Mesenchymal stem cell (in vitro differentiated cells and primary cell): ENCODE measurements at regions not wholly inside any gene's neighbourhood (a gene's known extent, or its start where the extent isn't known, plus 50 kb on each side); places are given as distances from the start of the nearest gene placed in this dataset.

Source experiments
- DNase-seq: peaks from one replicate; pipeline ENCODE4 v3.0.0-alpha.2; 2013
- H2AFZ ChIP-seq: one replicate; pipeline ENCODE4 v1.6.1; 2013; ENCODE audit warnings: low read depth, mild to moderate bottlenecking, control low read depth, inconsistent platforms, low read length, moderate library complexity
- H2AK5ac ChIP-seq: 2 replicates; pipeline ENCODE4 v1.6.1; 2013; ENCODE audit warnings: low read length, moderate library complexity, mild to moderate bottlenecking, inconsistent platforms; ENCODE audit not compliant: severe bottlenecking
- H2BK120ac ChIP-seq: one replicate; pipeline ENCODE4 v1.6.1; 2013; ENCODE audit warnings: low read depth, mild to moderate bottlenecking, inconsistent platforms, low read length, moderate library complexity
- H2BK12ac ChIP-seq, 2 experiments: one replicate each; pipeline ENCODE4 v1.6.1; 2013; ENCODE audit warnings: inconsistent platforms in 2 of 2, low read length in 2 of 2, mild to moderate bottlenecking in 2 of 2, moderate library complexity in 2 of 2, control low read depth in 1 of 2
- H2BK15ac ChIP-seq: one replicate; pipeline ENCODE4 v1.6.1; 2013; ENCODE audit warnings: mild to moderate bottlenecking, low read depth, inconsistent platforms; ENCODE audit not compliant: poor library complexity, severe bottlenecking
- H2BK5ac ChIP-seq: 2 replicates; pipeline ENCODE4 v1.6.1; 2013; ENCODE audit warnings: low read depth, mild to moderate bottlenecking, low read length, control low read depth, inconsistent platforms; ENCODE audit not compliant: poor library complexity, severe bottlenecking
- H3K14ac ChIP-seq, 2 experiments: one replicate each; pipeline ENCODE4 v1.6.1; 2013; ENCODE audit warnings: inconsistent platforms in 2 of 2, low read length in 2 of 2, control low read depth in 1 of 2, mild to moderate bottlenecking in 1 of 2, moderate library complexity in 1 of 2
- H3K18ac ChIP-seq, 2 experiments: one replicate each; pipeline ENCODE4 v1.6.1; 2013; ENCODE audit warnings: inconsistent platforms in 2 of 2, low read length in 2 of 2, control low read depth in 1 of 2, low read depth in 1 of 2, mild to moderate bottlenecking in 1 of 2
- H3K23ac ChIP-seq, 2 experiments: one replicate each; pipeline ENCODE4 v1.6.1; 2013; ENCODE audit warnings: inconsistent platforms in 2 of 2, low read length in 2 of 2, mild to moderate bottlenecking in 2 of 2, moderate library complexity in 2 of 2, control low read depth in 1 of 2
- H3K27ac ChIP-seq: 2 replicates; pipeline ENCODE4 v1.5.1; 2013; ENCODE audit warnings: mild to moderate bottlenecking, moderate library complexity, low read length, control low read depth, inconsistent platforms; ENCODE audit not compliant: poor library complexity, severe bottlenecking
- H3K27me3 ChIP-seq, 2 experiments: 2 replicates each; pipeline versions ENCODE4 v1.6.1 to v1.7.0; 2013; ENCODE audit warnings: low read length in 2 of 2, mild to moderate bottlenecking in 2 of 2, moderate library complexity in 2 of 2, control low read depth in 1 of 2, inconsistent platforms in 1 of 2; ENCODE audit not compliant: control insufficient read depth in 1 of 2, insufficient read depth in 1 of 2
- H3K36me3 ChIP-seq, 2 experiments: 2 replicates each; pipeline versions ENCODE4 v1.6.1 to v1.7.0; 2013; ENCODE audit warnings: low read length in 2 of 2, control low read depth in 1 of 2, inconsistent platforms in 1 of 2, low read depth in 1 of 2, mild to moderate bottlenecking in 1 of 2; ENCODE audit not compliant: insufficient read depth in 2 of 2, control insufficient read depth in 1 of 2
- H3K4ac ChIP-seq, 2 experiments: one replicate each; pipeline ENCODE4 v1.6.1; 2013; ENCODE audit warnings: inconsistent platforms in 2 of 2, low read length in 2 of 2, mild to moderate bottlenecking in 2 of 2, moderate library complexity in 2 of 2, control low read depth in 1 of 2, low read depth in 1 of 2
- H3K4me1 ChIP-seq: 2 replicates; pipeline ENCODE4 v1.6.1; 2013; ENCODE audit warnings: low read depth, low read length, control low read depth; ENCODE audit not compliant: control insufficient read depth, insufficient read depth
- H3K4me2 ChIP-seq: 2 replicates; pipeline ENCODE4 v1.6.1; 2013; ENCODE audit warnings: low read length, mild to moderate bottlenecking, inconsistent platforms; ENCODE audit not compliant: poor library complexity, severe bottlenecking
- H3K4me3 ChIP-seq, 2 experiments: 2 replicates each; pipeline versions ENCODE4 v1.5.1 to v1.7.0; 2013; ENCODE audit warnings: low read length in 2 of 2, mild to moderate bottlenecking in 2 of 2, control low read depth in 1 of 2, low read depth in 1 of 2; ENCODE audit not compliant: insufficient read depth in 1 of 2
- H3K79me1 ChIP-seq: replicated peaks from 2 replicates; pipeline ENCODE4 v1.6.1; 2013; ENCODE audit warnings: mild to moderate bottlenecking, control low read depth, low read length, inconsistent platforms; ENCODE audit not compliant: poor library complexity, severe bottlenecking
- H3K9ac ChIP-seq: 2 replicates; pipeline ENCODE4 v1.7.0; 2013; ENCODE audit warnings: mild to moderate bottlenecking, low read length, moderate library complexity
- H3K9me3 ChIP-seq: 2 replicates; pipeline ENCODE4 v1.7.0; 2013; ENCODE audit warnings: mild to moderate bottlenecking, low read length; ENCODE audit not compliant: control insufficient read depth
- H4K8ac ChIP-seq: one replicate; pipeline ENCODE4 v1.6.1; 2013; ENCODE audit warnings: inconsistent platforms, mild to moderate bottlenecking, low read length, moderate library complexity
- H4K91ac ChIP-seq: one replicate; pipeline ENCODE4 v1.6.1; 2013; ENCODE audit warnings: mild to moderate bottlenecking, low read length, inconsistent platforms
- WGBS: methylation state at CpG from one replicate; pipeline ENCODE4 v1.1.7; 2013; ENCODE audit warnings: mixed read lengths; 5-methylcytosine and 5-hydroxymethylcytosine counted together

- Histone ChIP-seq H2AFZ (no peak overlapping the region), H3K14ac (no peak overlapping the region), H2BK5ac (no peak overlapping the region), H3K9ac (no peak overlapping the region), H4K91ac (no peak overlapping the region), H3K27ac (no peak overlapping the region), H3K27me3 (peaks cover 0 to 15% of the 10 kb centered on the region in 2 experiments), H3K4me3 (no peak overlapping the region), H4K8ac (no peak overlapping the region), H3K18ac (no peak overlapping the region), H3K79me1 (no peaks in the 10 kb centered on the region), H3K23ac (no peak overlapping the region), H2BK120ac (no peak overlapping the region), H2BK12ac (no peak overlapping the region), H2AK5ac (no peak overlapping the region), H2BK15ac (no peak overlapping the region), H3K36me3 (no peaks in the 10 kb centered on the region), H3K4me2 (no peak overlapping the region), H3K4ac (no peak overlapping the region), H3K4me1 (no peaks in the 10 kb centered on the region), H3K9me3 (no peaks in the 10 kb centered on the region)
- WGBS, result 85% methylated on average over 18 of the region's 18 CpGs
- DNase-seq, result no peak
Measured at GRCh38 chr22:48426466-48427380, 1401.0 kb downstream of the BRD1 start.

- Histone ChIP-seq H2BK5ac (no peak overlapping the region), H3K23ac (no peak overlapping the region), H2AK5ac (no peak overlapping the region), H3K4me1 (no peaks in the 10 kb centered on the region), H4K91ac (no peak overlapping the region), H3K36me3 (no peaks in the 10 kb centered on the region), H3K18ac (no peak overlapping the region), H4K8ac (no peak overlapping the region), H3K27ac (no peak overlapping the region), H3K79me1 (no peaks in the 10 kb centered on the region), H3K9ac (no peak overlapping the region), H3K9me3 (no peaks in the 10 kb centered on the region), H2BK15ac (no peak overlapping the region), H3K4ac (no peak overlapping the region), H3K4me2 (no peak overlapping the region), H3K4me3 (no peak overlapping the region), H2BK12ac (no peak overlapping the region), H2BK120ac (no peak overlapping the region), H2AFZ (no peak overlapping the region), H3K14ac (no peak overlapping the region), H3K27me3 (peaks cover 0 to 15% of the 10 kb centered on the region in 2 experiments)
- WGBS, result 79% methylated on average over 12 of the region's 12 CpGs
- DNase-seq, result no peak
Measured at GRCh38 chr22:48425641-48426040, 1402.0 kb downstream of the BRD1 start.

- Histone ChIP-seq H3K9ac (no peak overlapping the region), H2AK5ac (no peak overlapping the region), H3K4me3 (no peak overlapping the region), H3K36me3 (no peaks in the 10 kb centered on the region), H3K27me3 (peaks cover 0 to 15% of the 10 kb centered on the region in 2 experiments), H2AFZ (no peak overlapping the region), H4K8ac (no peak overlapping the region), H3K9me3 (no peaks in the 10 kb centered on the region), H2BK120ac (no peak overlapping the region), H3K14ac (no peak overlapping the region), H2BK15ac (no peak overlapping the region), H3K23ac (no peak overlapping the region), H3K27ac (no peak overlapping the region), H2BK12ac (no peak overlapping the region), H2BK5ac (no peak overlapping the region), H3K79me1 (no peaks in the 10 kb centered on the region), H3K4ac (no peak overlapping the region), H4K91ac (no peak overlapping the region), H3K18ac (no peak overlapping the region), H3K4me2 (no peak overlapping the region), H3K4me1 (no peaks in the 10 kb centered on the region)
- 83% methylated on average over 15 of the region's 15 CpGs for WGBS
- no peak for DNase-seq
Measured at GRCh38 chr22:48425091-48425506, 1402.6 kb downstream of the BRD1 start.

- WGBS, result 80% methylated on average over 5 of the region's 5 CpGs
- no peak overlapping the region for H3K23ac ChIP-seq
- H2BK120ac ChIP-seq, result no peak overlapping the region
- no peak overlapping the region for H2BK12ac ChIP-seq
- H3K9ac ChIP-seq, result no peak overlapping the region
- H3K4me2 ChIP-seq, result no peak overlapping the region
- H2BK5ac ChIP-seq, result no peak overlapping the region
- DNase-seq, result no peak
- H2BK15ac ChIP-seq, result no peak overlapping the region
- H4K8ac ChIP-seq, result no peak overlapping the region
- H2AK5ac ChIP-seq, result no peak overlapping the region
- H3K18ac ChIP-seq, result no peak overlapping the region
- no peaks in the 10 kb centered on the region for H3K36me3 ChIP-seq
- no peaks in the 10 kb centered on the region for H3K4me1 ChIP-seq
- H4K91ac ChIP-seq, result no peak overlapping the region
- no peak overlapping the region for H3K14ac ChIP-seq
- no peak overlapping the region for H2AFZ ChIP-seq
- peaks cover 0 to 15% of the 10 kb centered on the region in 2 experiments for H3K27me3 ChIP-seq
- H3K27ac ChIP-seq, result no peak overlapping the region
- H3K4ac ChIP-seq, result no peak overlapping the region
- no peaks in the 10 kb centered on the region for H3K9me3 ChIP-seq
- H3K79me1 ChIP-seq, result no peaks in the 10 kb centered on the region
- H3K4me3 ChIP-seq, result no peak overlapping the region
Measured at GRCh38 chr22:48424661-48425060, 1403.0 kb downstream of the BRD1 start.
